ENCODE measurements at regions not wholly inside any gene's neighbourhood (a gene's known extent, or its start where the extent isn't known, plus 50 kb on each side); places are given as distances from the start of the nearest gene placed in this dataset.

DNA sequence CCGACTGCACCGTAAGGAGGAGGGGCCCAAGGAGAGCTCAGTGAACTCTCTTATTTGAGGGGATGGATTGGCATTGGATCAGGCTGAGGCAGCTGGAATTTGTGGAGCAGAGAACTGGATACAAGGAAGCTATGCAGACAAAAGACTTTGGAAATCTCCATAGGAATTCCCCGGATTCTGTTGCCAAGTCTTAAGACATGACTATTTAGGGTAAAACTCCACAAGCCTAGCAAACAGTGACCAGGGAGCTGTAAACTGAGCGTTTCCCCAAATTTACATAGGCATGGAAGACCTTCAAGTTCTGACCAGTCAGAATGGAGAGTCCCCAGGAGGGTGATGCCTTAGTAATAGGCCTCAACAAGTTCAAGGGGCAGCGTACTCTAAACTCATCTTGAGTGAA is 82.5 kb upstream of the PCBD1 start:
- Histone ChIP-seq H3K36me3 (ENCODE audit: insufficient read depth, low read length) (no peaks in the 10 kb centered on the region), H3K9me3 (ENCODE audit: insufficient read depth, low read length, severe bottlenecking) (no peaks in the 10 kb centered on the region), H3K4me2 (ENCODE audit: insufficient read depth, low read length) (no peak overlapping the region), H3K27ac (ENCODE audit: low read length) (no peak overlapping the region), H3K27me3 (ENCODE audit: insufficient read depth, low read length, poor library complexity) (peaks cover 20% of the 10 kb centered on the region), H3K4me1 (ENCODE audit: insufficient read depth, low read length) (no peaks in the 10 kb centered on the region), H3K9ac (ENCODE audit: low read depth, low read length) (no peak overlapping the region), H2AFZ (ENCODE audit: low read depth, low read length) (no peak overlapping the region), H4K20me1 (ENCODE audit: insufficient read depth, low read length) (no peaks in the 10 kb centered on the region), H3K79me2 (ENCODE audit: insufficient read depth, low read length) (no peaks in the 10 kb centered on the region), H3K4me3 (ENCODE audit: low read depth in 1 of 2, low read length in 2 of 2) (no peak overlapping the region)
- ATAC-seq (ENCODE audit: insufficient read depth, low read depth) (no peak), DNase-seq (no peak)
- TF ChIP-seq, protein P1, sequence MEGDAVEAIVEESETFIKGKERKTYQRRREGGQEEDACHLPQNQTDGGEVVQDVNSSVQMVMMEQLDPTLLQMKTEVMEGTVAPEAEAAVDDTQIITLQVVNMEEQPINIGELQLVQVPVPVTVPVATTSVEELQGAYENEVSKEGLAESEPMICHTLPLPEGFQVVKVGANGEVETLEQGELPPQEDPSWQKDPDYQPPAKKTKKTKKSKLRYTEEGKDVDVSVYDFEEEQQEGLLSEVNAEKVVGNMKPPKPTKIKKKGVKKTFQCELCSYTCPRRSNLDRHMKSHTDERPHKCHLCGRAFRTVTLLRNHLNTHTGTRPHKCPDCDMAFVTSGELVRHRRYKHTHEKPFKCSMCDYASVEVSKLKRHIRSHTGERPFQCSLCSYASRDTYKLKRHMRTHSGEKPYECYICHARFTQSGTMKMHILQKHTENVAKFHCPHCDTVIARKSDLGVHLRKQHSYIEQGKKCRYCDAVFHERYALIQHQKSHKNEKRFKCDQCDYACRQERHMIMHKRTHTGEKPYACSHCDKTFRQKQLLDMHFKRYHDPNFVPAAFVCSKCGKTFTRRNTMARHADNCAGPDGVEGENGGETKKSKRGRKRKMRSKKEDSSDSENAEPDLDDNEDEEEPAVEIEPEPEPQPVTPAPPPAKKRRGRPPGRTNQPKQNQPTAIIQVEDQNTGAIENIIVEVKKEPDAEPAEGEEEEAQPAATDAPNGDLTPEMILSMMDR (IDR thresholded peaks at IDR 0.05; ENCODE audit: borderline replicate concordance, extremely low read depth, low read length, poor library complexity, severe bottlenecking): no peak
- no peak for TF ChIP-seq EZH2 (IDR thresholded peaks at IDR 0.05; ENCODE audit: borderline replicate concordance, low read depth, low read length, severe bottlenecking)

DNA sequence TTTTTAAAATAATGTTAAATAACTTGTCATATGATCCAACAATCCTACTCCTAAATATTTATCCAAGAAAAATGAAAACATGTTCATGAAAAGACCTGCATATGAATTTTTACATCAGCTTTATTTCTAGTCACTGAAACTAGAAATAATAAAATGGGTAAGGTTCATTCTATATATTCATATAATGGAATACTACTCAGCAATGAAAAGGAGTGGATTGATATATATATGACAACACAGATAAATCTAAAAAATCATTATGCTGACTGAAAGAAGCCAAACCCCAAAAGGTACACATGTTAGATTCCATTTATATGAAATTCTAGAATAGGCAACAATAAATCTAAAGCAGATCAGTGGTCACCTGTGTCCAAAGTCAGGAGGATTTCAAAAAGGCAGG is 84.9 kb upstream of the PCBD1 start:
- no peaks in the 10 kb centered on the region for H3K4me1 ChIP-seq (ENCODE audit: insufficient read depth, low read length)
- ATAC-seq (ENCODE audit: insufficient read depth, low read depth): no peak
- no peak overlapping the region for H3K9ac ChIP-seq (ENCODE audit: low read depth, low read length)
- no peak overlapping the region for H3K4me3 ChIP-seq (ENCODE audit: low read depth in 1 of 2, low read length in 2 of 2)
- TF ChIP-seq, protein P1 (IDR thresholded peaks at IDR 0.05; ENCODE audit: borderline replicate concordance, extremely low read depth, low read length, poor library complexity, severe bottlenecking): no peak
- TF ChIP-seq EZH2 (IDR thresholded peaks at IDR 0.05; ENCODE audit: borderline replicate concordance, low read depth, low read length, severe bottlenecking): no peak
- no peak overlapping the region for H2AFZ ChIP-seq (ENCODE audit: low read depth, low read length)
- DNase-seq: no peak
- no peak overlapping the region for H3K4me2 ChIP-seq (ENCODE audit: insufficient read depth, low read length)
- peaks cover 20% of the 10 kb centered on the region for H3K27me3 ChIP-seq (ENCODE audit: insufficient read depth, low read length, poor library complexity)
- H3K27ac ChIP-seq (ENCODE audit: low read length): no peak overlapping the region
- H3K79me2 ChIP-seq (ENCODE audit: insufficient read depth, low read length): no peaks in the 10 kb centered on the region
- H3K36me3 ChIP-seq (ENCODE audit: insufficient read depth, low read length): no peaks in the 10 kb centered on the region
- no peaks in the 10 kb centered on the region for H4K20me1 ChIP-seq (ENCODE audit: insufficient read depth, low read length)
- no peaks in the 10 kb centered on the region for H3K9me3 ChIP-seq (ENCODE audit: insufficient read depth, low read length, severe bottlenecking)

DNA sequence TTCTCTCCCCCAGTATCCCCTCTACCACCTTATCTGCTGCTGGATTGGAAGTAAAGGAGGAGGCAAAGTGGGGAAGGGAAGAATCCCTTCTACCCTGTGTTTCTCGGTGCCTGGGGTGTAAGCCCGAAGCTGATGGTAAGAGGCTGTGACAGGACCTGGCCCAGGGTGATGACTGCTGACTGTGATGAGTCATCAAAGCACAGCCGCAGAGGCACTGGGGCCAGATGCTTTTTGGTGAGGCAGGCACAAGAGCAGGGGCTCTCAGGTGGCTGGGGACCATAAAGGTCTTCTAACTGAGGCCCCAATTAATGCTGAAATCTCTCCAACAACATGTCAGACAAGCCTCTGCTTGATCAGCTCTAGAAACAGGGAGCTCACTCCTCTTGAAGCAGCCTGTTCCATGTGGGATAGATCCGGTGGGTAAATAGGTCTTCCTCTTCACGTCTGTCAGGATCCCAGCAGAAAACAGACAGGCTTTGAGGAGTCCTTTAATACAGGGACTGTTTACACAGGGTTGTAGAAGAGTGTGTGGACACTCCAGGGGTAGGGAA is 86.1 kb upstream of the PCBD1 start:
- Histone ChIP-seq H3K4me1 (ENCODE audit: insufficient read depth, low read length) (no peaks in the 10 kb centered on the region), H3K36me3 (ENCODE audit: insufficient read depth, low read length) (no peaks in the 10 kb centered on the region), H3K79me2 (ENCODE audit: insufficient read depth, low read length) (no peaks in the 10 kb centered on the region), H3K4me3 (ENCODE audit: low read depth in 1 of 2, low read length in 2 of 2) (no peak overlapping the region), H3K9me3 (ENCODE audit: insufficient read depth, low read length, severe bottlenecking) (no peaks in the 10 kb centered on the region), H3K9ac (ENCODE audit: low read depth, low read length) (no peak overlapping the region), H3K27me3 (ENCODE audit: insufficient read depth, low read length, poor library complexity) (peaks cover 20% of the 10 kb centered on the region), H3K4me2 (ENCODE audit: insufficient read depth, low read length) (no peak overlapping the region), H3K27ac (ENCODE audit: low read length) (no peak overlapping the region), H4K20me1 (ENCODE audit: insufficient read depth, low read length) (no peaks in the 10 kb centered on the region), H2AFZ (ENCODE audit: low read depth, low read length) (no peak overlapping the region)
- TF ChIP-seq EZH2 (IDR thresholded peaks at IDR 0.05; ENCODE audit: borderline replicate concordance, low read depth, low read length, severe bottlenecking): no peak
- TF ChIP-seq, protein P1 (IDR thresholded peaks at IDR 0.05; ENCODE audit: borderline replicate concordance, extremely low read depth, low read length, poor library complexity, severe bottlenecking): no peak
- peak; percentile 10 for DNase-seq
- ATAC-seq (ENCODE audit: insufficient read depth, low read depth): peak; percentile 54; the same call in 1 of the 3 replicates

DNA sequence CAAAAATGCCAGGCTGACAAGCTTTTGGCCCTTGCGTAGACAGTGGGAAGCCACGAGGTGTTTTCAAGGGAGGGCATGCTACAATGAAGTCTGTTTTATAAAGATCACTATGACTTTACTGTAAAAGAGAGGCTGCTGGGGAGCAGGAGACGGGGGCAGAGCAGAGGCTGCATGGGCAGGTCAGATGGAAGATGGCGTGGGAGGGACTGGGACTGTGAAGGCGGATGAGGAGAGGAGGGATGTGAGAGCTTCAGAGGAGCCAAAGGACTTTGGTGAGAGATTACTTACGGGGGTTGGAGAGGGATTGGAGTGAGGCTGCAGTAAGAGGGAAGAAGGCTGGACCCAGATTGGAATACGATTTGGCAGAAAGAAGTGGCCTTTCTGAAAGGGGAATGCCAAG is 86.6 kb upstream of the PCBD1 start:
- H3K79me2 ChIP-seq (ENCODE audit: insufficient read depth, low read length): no peaks in the 10 kb centered on the region
- peaks cover 20% of the 10 kb centered on the region for H3K27me3 ChIP-seq (ENCODE audit: insufficient read depth, low read length, poor library complexity)
- H4K20me1 ChIP-seq (ENCODE audit: insufficient read depth, low read length): no peaks in the 10 kb centered on the region
- no peak overlapping the region for H3K4me2 ChIP-seq (ENCODE audit: insufficient read depth, low read length)
- ATAC-seq (ENCODE audit: insufficient read depth, low read depth) (no peak), DNase-seq (no peak)
- TF ChIP-seq, protein P1 (IDR thresholded peaks at IDR 0.05; ENCODE audit: borderline replicate concordance, extremely low read depth, low read length, poor library complexity, severe bottlenecking): no peak
- TF ChIP-seq EZH2 (IDR thresholded peaks at IDR 0.05; ENCODE audit: borderline replicate concordance, low read depth, low read length, severe bottlenecking): no peak
- no peak overlapping the region for H2AFZ ChIP-seq (ENCODE audit: low read depth, low read length)
- no peak overlapping the region for H3K27ac ChIP-seq (ENCODE audit: low read length)
- H3K4me3 ChIP-seq (ENCODE audit: low read depth in 1 of 2, low read length in 2 of 2): no peak overlapping the region
- H3K9me3 ChIP-seq (ENCODE audit: insufficient read depth, low read length, severe bottlenecking): no peaks in the 10 kb centered on the region
- no peaks in the 10 kb centered on the region for H3K36me3 ChIP-seq (ENCODE audit: insufficient read depth, low read length)
- no peaks in the 10 kb centered on the region for H3K4me1 ChIP-seq (ENCODE audit: insufficient read depth, low read length)
- H3K9ac ChIP-seq (ENCODE audit: low read depth, low read length): no peak overlapping the region
